ENCODE measurements at regions not wholly inside any gene's neighbourhood (a gene's known extent, or its start where the extent isn't known, plus 50 kb on each side); places are given as distances from the start of the nearest gene placed in this dataset.

- H3K27ac ChIP-seq: no peak overlapping the region
- TF ChIP-seq, protein P1, sequence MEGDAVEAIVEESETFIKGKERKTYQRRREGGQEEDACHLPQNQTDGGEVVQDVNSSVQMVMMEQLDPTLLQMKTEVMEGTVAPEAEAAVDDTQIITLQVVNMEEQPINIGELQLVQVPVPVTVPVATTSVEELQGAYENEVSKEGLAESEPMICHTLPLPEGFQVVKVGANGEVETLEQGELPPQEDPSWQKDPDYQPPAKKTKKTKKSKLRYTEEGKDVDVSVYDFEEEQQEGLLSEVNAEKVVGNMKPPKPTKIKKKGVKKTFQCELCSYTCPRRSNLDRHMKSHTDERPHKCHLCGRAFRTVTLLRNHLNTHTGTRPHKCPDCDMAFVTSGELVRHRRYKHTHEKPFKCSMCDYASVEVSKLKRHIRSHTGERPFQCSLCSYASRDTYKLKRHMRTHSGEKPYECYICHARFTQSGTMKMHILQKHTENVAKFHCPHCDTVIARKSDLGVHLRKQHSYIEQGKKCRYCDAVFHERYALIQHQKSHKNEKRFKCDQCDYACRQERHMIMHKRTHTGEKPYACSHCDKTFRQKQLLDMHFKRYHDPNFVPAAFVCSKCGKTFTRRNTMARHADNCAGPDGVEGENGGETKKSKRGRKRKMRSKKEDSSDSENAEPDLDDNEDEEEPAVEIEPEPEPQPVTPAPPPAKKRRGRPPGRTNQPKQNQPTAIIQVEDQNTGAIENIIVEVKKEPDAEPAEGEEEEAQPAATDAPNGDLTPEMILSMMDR (conservative IDR thresholded peaks at IDR 0.05): no peak
- no peak for TF ChIP-seq ZFX (IDR thresholded peaks at IDR 0.05)
These were observed 89.5 kb upstream of the STK32A start for GRCh38 chr5:147145328-147145727.

- no peak for TF ChIP-seq ZFX (IDR thresholded peaks at IDR 0.05)
- TF ChIP-seq, protein P1 (conservative IDR thresholded peaks at IDR 0.05): no peak
These were observed 86.1 kb upstream of the STK32A start for GRCh38 chr5:147148715-147149114.

GRCh38 chr5:147152086-147152485 is 82.7 kb upstream of the STK32A start:
- H3K27ac ChIP-seq: no peak overlapping the region
- TF ChIP-seq ZFX (IDR thresholded peaks at IDR 0.05): no peak
- TF ChIP-seq, protein P1 (conservative IDR thresholded peaks at IDR 0.05): no peak

More at GRCh38 chr5:147148715-147149114, 86.1 kb upstream of the STK32A start:
- H3K27ac ChIP-seq: no peak overlapping the region

- TF ChIP-seq ZFX (IDR thresholded peaks at IDR 0.05): no peak
- TF ChIP-seq, protein P1 (conservative IDR thresholded peaks at IDR 0.05): no peak
- H3K27ac ChIP-seq: no peak overlapping the region
These were observed 80.0 kb upstream of the STK32A start for GRCh38 chr5:147154809-147155208.

DNA sequence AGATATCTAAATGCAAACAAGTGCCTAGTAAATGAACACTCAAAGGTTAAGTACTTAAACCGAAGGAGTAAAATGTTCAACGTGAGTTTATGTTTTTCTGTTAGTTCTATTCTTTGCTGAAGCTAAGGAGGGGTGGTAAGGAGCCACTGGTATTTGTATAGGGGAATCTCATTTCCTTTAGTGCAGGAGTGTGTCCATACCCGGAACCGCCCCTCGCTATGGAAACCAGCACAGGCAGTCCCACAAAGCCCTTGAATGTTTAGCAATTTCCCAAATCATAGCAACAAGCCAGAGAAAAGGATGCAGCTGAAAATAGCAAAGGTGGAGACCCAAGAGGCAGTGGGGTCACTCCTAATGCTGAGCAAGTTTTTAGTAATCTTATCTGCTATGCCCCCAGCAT is 78.8 kb upstream of the STK32A start:
- H3K27ac ChIP-seq: no peak overlapping the region
- no peak for TF ChIP-seq ZFX (IDR thresholded peaks at IDR 0.05)
- TF ChIP-seq, protein P1 (conservative IDR thresholded peaks at IDR 0.05): no peak

DNA sequence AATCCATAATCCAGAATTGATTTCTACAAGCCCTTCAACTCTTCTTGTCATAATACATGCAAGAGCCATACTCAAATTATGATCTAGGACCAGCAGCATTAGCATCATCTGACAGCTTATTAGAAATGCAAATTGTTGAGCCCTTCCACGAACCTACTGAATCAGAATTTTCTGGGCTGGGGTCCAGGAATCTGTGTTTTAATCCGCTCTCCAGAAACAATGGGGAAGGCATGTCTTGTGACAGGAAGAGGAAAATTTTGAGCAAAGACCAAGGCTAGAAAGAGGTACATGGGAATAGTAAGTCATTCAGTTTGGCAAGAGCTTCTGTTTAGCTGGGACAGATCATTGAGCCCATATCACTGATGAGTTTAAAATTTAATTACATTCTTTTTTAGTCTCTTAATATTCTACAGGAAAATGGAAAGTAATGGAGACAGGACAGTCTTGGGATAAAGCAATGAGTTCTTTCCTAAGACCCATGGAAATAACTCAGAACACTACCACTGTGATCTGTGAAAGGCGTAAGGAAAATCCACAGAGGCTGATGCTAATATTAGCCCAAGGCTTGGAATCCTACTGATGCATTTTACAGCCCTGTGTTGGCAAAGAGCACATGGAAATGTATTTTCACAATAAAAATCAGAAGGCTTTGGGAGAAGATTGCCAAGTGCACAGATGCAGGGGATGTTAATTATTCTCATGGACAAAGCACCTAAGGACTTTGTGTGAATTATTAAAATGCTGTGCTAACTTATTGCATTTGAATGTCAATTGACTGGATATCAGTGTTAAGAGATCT is 73.7 kb upstream of the STK32A start:
- no peak overlapping the region for H3K27ac ChIP-seq
- TF ChIP-seq ZFX (IDR thresholded peaks at IDR 0.05): no peak
- TF ChIP-seq, protein P1 (conservative IDR thresholded peaks at IDR 0.05): no peak

- TF ChIP-seq, protein P1 (conservative IDR thresholded peaks at IDR 0.05): no peak
- no peak for TF ChIP-seq ZFX (IDR thresholded peaks at IDR 0.05)
- no peak overlapping the region for H3K27ac ChIP-seq
These were observed 72.1 kb upstream of the STK32A start for GRCh38 chr5:147162740-147163139.

Data from C4-2B (cell line).